ENCODE measurements at regions not wholly inside any gene's neighbourhood (a gene's known extent, or its start where the extent isn't known, plus 50 kb on each side); places are given as distances from the start of the nearest gene placed in this dataset.

- H3K36me3 ChIP-seq (ENCODE audit: control insufficient read depth in 4 of 4, insufficient read depth in 4 of 4, low read length in 4 of 4), result no peaks in the 10 kb centered on the region
- no peaks in the 10 kb centered on the region for H3K27me3 ChIP-seq (ENCODE audit: control insufficient read depth in 3 of 3, insufficient read depth in 3 of 3, low read length in 2 of 3)
- no peak for TF ChIP-seq CTCF (IDR thresholded peaks at IDR 0.05; ENCODE audit: control extremely low read depth, extremely low read depth)
- 87 to 93% methylated on average over 3 of the region's 3 CpGs for WGBS, 2 donors
- no peak for ATAC-seq (ENCODE audit: insufficient read depth, low FRiP score)
- H3K9ac ChIP-seq (ENCODE audit: insufficient read depth in 1 of 2, low read length in 2 of 2), result no peak overlapping the region
- H3K9me3 ChIP-seq (ENCODE audit: control insufficient read depth in 4 of 4, insufficient read depth in 3 of 4, low read length in 3 of 4), result peaks cover 0 to 3% (median under 1%) of the 10 kb centered on the region in 4 donors
- no peak overlapping the region for H3K4me3 ChIP-seq
- no peaks in the 10 kb centered on the region for H3K4me1 ChIP-seq (ENCODE audit: control insufficient read depth in 5 of 5, insufficient read depth in 5 of 5, low read length in 5 of 5)
- DNase-seq, result no peak
- H3K27ac ChIP-seq (ENCODE audit: low read depth in 1 of 2, low read length in 1 of 2), result no peak overlapping the region
Observed at GRCh38 chr5:105670596-105670995, 2000.1 kb downstream of the EFNA5 start.

- peaks cover 0 to 3% (median 0%) of the 10 kb centered on the region in 4 donors for H3K9me3 ChIP-seq (ENCODE audit: control insufficient read depth in 4 of 4, insufficient read depth in 3 of 4, low read length in 3 of 4)
- no peaks in the 10 kb centered on the region for H3K4me1 ChIP-seq (ENCODE audit: control insufficient read depth in 5 of 5, insufficient read depth in 5 of 5, low read length in 5 of 5)
- no peaks in the 10 kb centered on the region for H3K27me3 ChIP-seq (ENCODE audit: control insufficient read depth in 3 of 3, insufficient read depth in 3 of 3, low read length in 2 of 3)
- H3K27ac ChIP-seq (ENCODE audit: low read depth in 1 of 2, low read length in 1 of 2), result no peak overlapping the region
- DNase-seq, result no peak
- no peak overlapping the region for H3K9ac ChIP-seq (ENCODE audit: insufficient read depth in 1 of 2, low read length in 2 of 2)
- H3K36me3 ChIP-seq (ENCODE audit: control insufficient read depth in 4 of 4, insufficient read depth in 4 of 4, low read length in 4 of 4), result no peaks in the 10 kb centered on the region
- WGBS, 2 donors, result 87 to 93% methylated on average over 4 of the region's 4 CpGs
- no peak for TF ChIP-seq CTCF (IDR thresholded peaks at IDR 0.05; ENCODE audit: control extremely low read depth, extremely low read depth)
- H3K4me3 ChIP-seq, result no peak overlapping the region
- no peak for ATAC-seq (ENCODE audit: insufficient read depth, low FRiP score)
Observed at GRCh38 chr5:105663671-105664070, 2007.1 kb downstream of the EFNA5 start.

GRCh38 chr5:105659396-105659795, 2011.3 kb downstream of the EFNA5 start:
- Histone ChIP-seq H3K27ac (ENCODE audit: low read depth in 1 of 2, low read length in 1 of 2) (no peak overlapping the region), H3K36me3 (ENCODE audit: control insufficient read depth in 4 of 4, insufficient read depth in 4 of 4, low read length in 4 of 4) (no peaks in the 10 kb centered on the region), H3K9ac (ENCODE audit: insufficient read depth in 1 of 2, low read length in 2 of 2) (no peak overlapping the region), H3K4me3 (no peak overlapping the region), H3K9me3 (ENCODE audit: control insufficient read depth in 4 of 4, insufficient read depth in 3 of 4, low read length in 3 of 4) (no peaks in the 10 kb centered on the region), H3K27me3 (ENCODE audit: control insufficient read depth in 3 of 3, insufficient read depth in 3 of 3, low read length in 2 of 3) (no peaks in the 10 kb centered on the region), H3K4me1 (ENCODE audit: control insufficient read depth in 5 of 5, insufficient read depth in 5 of 5, low read length in 5 of 5) (no peaks in the 10 kb centered on the region)
- DNase-seq (no peak), ATAC-seq (ENCODE audit: insufficient read depth, low FRiP score) (no peak)
- 83 to 86% methylated on average over 3 of the region's 3 CpGs for WGBS, 2 donors
- no peak for TF ChIP-seq CTCF (IDR thresholded peaks at IDR 0.05; ENCODE audit: control extremely low read depth, extremely low read depth)

GRCh38 chr5:105640328-105640727, 2030.4 kb downstream of the EFNA5 start:
- Histone ChIP-seq H3K4me3 (no peak overlapping the region), H3K27ac (ENCODE audit: low read depth in 1 of 2, low read length in 1 of 2) (no peak overlapping the region), H3K36me3 (ENCODE audit: control insufficient read depth in 4 of 4, insufficient read depth in 4 of 4, low read length in 4 of 4) (no peaks in the 10 kb centered on the region), H3K9ac (ENCODE audit: insufficient read depth in 1 of 2, low read length in 2 of 2) (no peak overlapping the region), H3K9me3 (ENCODE audit: control insufficient read depth in 4 of 4, insufficient read depth in 3 of 4, low read length in 3 of 4) (peaks cover 0 to 2% (median 0%) of the 10 kb centered on the region in 4 donors), H3K27me3 (ENCODE audit: control insufficient read depth in 3 of 3, insufficient read depth in 3 of 3, low read length in 2 of 3) (no peaks in the 10 kb centered on the region), H3K4me1 (ENCODE audit: control insufficient read depth in 5 of 5, insufficient read depth in 5 of 5, low read length in 5 of 5) (no peaks in the 10 kb centered on the region)
- ATAC-seq (ENCODE audit: insufficient read depth, low FRiP score), result no peak
- WGBS, 2 donors, result 88 to 89% methylated on average over 14 of the region's 14 CpGs
- DNase-seq, result no peak
- no peak for TF ChIP-seq CTCF (IDR thresholded peaks at IDR 0.05; ENCODE audit: control extremely low read depth, extremely low read depth)
